Esophagus muscularis mucosa (tissue), 4 donors: ENCODE measurements at regions not wholly inside any gene's neighbourhood (a gene's known extent, or its start where the extent isn't known, plus 50 kb on each side); places are given as distances from the start of the nearest gene placed in this dataset.

Experiments used
- DNase-seq: peaks from one replicate; pipeline ENCODE4 v3.0.0-alpha.2; 2017; ENCODE audit errors: extremely low spot score
- H3K27ac ChIP-seq, 4 donors: fragments of 200-600 bp; sonication (generic); replicated peaks in 1 of 4; 1 replicate in 3 of 4; 2 replicates in 1 of 4; pipeline ENCODE4 v1.5.1; 2016 to 2019; ENCODE audit warnings: mild to moderate bottlenecking in 1 of 4
- H3K27me3 ChIP-seq, 4 donors: fragments of 200-600 bp; sonication (generic); one replicate each; pipeline versions ENCODE4 v1.5.1 to v1.6.0; 2016 to 2019
- H3K36me3 ChIP-seq, 4 donors: fragments of 200-600 bp; sonication (generic); one replicate each; pipeline ENCODE4 v1.5.1; 2016 to 2019
- H3K4me1 ChIP-seq, 4 donors: fragments of 200-600 bp; sonication (generic); one replicate each; pipeline ENCODE4 v1.5.1; 2016 to 2019
- H3K4me3 ChIP-seq, 4 donors: fragments of 200-600 bp; sonication (generic); 1 replicate in 2 of 4; 2 replicates in 2 of 4; pipeline ENCODE4 v1.5.1; 2016 to 2019; ENCODE audit warnings: mild to moderate bottlenecking in 4 of 4, moderate library complexity in 1 of 4
- H3K9me3 ChIP-seq, 4 donors: fragments of 200-600 bp; sonication (generic); 1 replicate in 3 of 4; 2 replicates in 1 of 4; pipeline ENCODE4 v1.5.1; 2016 to 2019
- CTCF ChIP-seq, 3 experiments: fragments of 200-600 bp in 2 of 3; fragments of 450-650 bp in 1 of 3; sonication (generic) in 2 of 3; IDR thresholded peaks; one replicate each; pipeline ENCODE4 v1.5.1; 2017 to 2019; ENCODE audit warnings: antibody characterized with exemption in 3 of 3, mild to moderate bottlenecking in 2 of 3, moderate library complexity in 1 of 3
- EP300 ChIP-seq: sonication (generic); formaldehyde crosslinking; IDR thresholded peaks from one replicate; pipeline ENCODE4 v1.6.1; 2017; ENCODE audit warnings: antibody characterized with exemption
- POLR2A ChIP-seq: fragments of 450-650 bp; IDR thresholded peaks from one replicate; pipeline ENCODE4 v1.6.1; 2017; ENCODE audit warnings: antibody characterized with exemption, moderate library complexity, mild to moderate bottlenecking, low read depth
- POLR2AphosphoS5 ChIP-seq, 2 donors: sonication (generic); formaldehyde crosslinking; IDR thresholded peaks; one replicate each; pipeline ENCODE4 v1.6.1; 2017; ENCODE audit warnings: antibody characterized with exemption in 2 of 2
- WGBS: methylation state at CpG from one replicate; pipeline ENCODE4 v1.1.5; 2018; 5-methylcytosine and 5-hydroxymethylcytosine counted together
- intact Hi-C: fragments of 100-400 bp; cut with DNase I; formaldehyde crosslinking; loops from one replicate; pipeline ENCODE4 v1.15.1; 2023

- 48% methylated on average over 1 of the region's 1 CpG for WGBS
These were observed 581.1 kb upstream of the MGAT4C start for GRCh38 chr12:86837246-86837645.

GRCh38 chr12:86834217-86834616 lies 578.0 kb upstream of the MGAT4C start:
- TF ChIP-seq CTCF (IDR thresholded peaks at IDR 0.05) (no peak), POLR2AphosphoS5 (IDR thresholded peaks at IDR 0.05) (no peak), POLR2A (no peak), EP300 (no peak)
- Histone ChIP-seq H3K27ac (no peak overlapping the region), H3K9me3 (no peaks in the 10 kb centered on the region), H3K36me3 (no peaks in the 10 kb centered on the region), H3K4me1 (no peaks in the 10 kb centered on the region), H3K4me3 (no peak overlapping the region), H3K27me3 (no peaks in the 10 kb centered on the region)
- 95% methylated on average over 1 of the region's 1 CpG for WGBS
- intact Hi-C loops: no loop called here
- DNase-seq: no peak

More at GRCh38 chr12:86837246-86837645, 581.1 kb upstream of the MGAT4C start:
- H3K36me3 ChIP-seq: no peaks in the 10 kb centered on the region
- no peaks in the 10 kb centered on the region for H3K4me1 ChIP-seq
- H3K4me3 ChIP-seq: no peak overlapping the region
- TF ChIP-seq POLR2A (no peak), EP300 (no peak), POLR2AphosphoS5 (IDR thresholded peaks at IDR 0.05) (no peak), CTCF (IDR thresholded peaks at IDR 0.05) (no peak)
- DNase-seq: no peak
- no peaks in the 10 kb centered on the region for H3K9me3 ChIP-seq
- intact Hi-C loops: no loop called here
- H3K27ac ChIP-seq: no peak overlapping the region
- no peaks in the 10 kb centered on the region for H3K27me3 ChIP-seq

- WGBS: 45% methylated on average over 2 of the region's 2 CpGs
- no peaks in the 10 kb centered on the region for H3K4me1 ChIP-seq
- H3K27ac ChIP-seq: no peak overlapping the region
- no peak overlapping the region for H3K4me3 ChIP-seq
- H3K27me3 ChIP-seq: no peaks in the 10 kb centered on the region
- no peaks in the 10 kb centered on the region for H3K36me3 ChIP-seq
- DNase-seq: no peak
- TF ChIP-seq CTCF (IDR thresholded peaks at IDR 0.05) (no peak), POLR2AphosphoS5 (IDR thresholded peaks at IDR 0.05) (no peak), POLR2A (no peak), EP300 (no peak)
- intact Hi-C loops: no loop called here
- H3K9me3 ChIP-seq: no peaks in the 10 kb centered on the region
These were observed 571.2 kb upstream of the MGAT4C start for GRCh38 chr12:86827409-86827808.

GRCh38 chr12:86826051-86826450 lies 569.9 kb upstream of the MGAT4C start:
- H3K36me3 ChIP-seq: no peaks in the 10 kb centered on the region
- H3K4me3 ChIP-seq: no peak overlapping the region
- intact Hi-C loops: no loop called here
- DNase-seq: no peak
- TF ChIP-seq EP300 (no peak), CTCF (IDR thresholded peaks at IDR 0.05) (no peak), POLR2AphosphoS5 (IDR thresholded peaks at IDR 0.05) (no peak), POLR2A (no peak)
- H3K9me3 ChIP-seq: no peaks in the 10 kb centered on the region
- no peak overlapping the region for H3K27ac ChIP-seq
- H3K27me3 ChIP-seq: no peaks in the 10 kb centered on the region
- WGBS: 98% methylated on average over 2 of the region's 2 CpGs
- H3K4me1 ChIP-seq: no peaks in the 10 kb centered on the region

- TF ChIP-seq POLR2A: no peak
- H3K4me3 ChIP-seq: no peak overlapping the region
- DNase-seq: no peak
- H3K27ac ChIP-seq: no peak overlapping the region
- no peaks in the 10 kb centered on the region for H3K4me1 ChIP-seq
- intact Hi-C loops: no loop called here
- WGBS: 97% methylated on average over 1 of the region's 1 CpG
- H3K9me3 ChIP-seq: no peaks in the 10 kb centered on the region
- H3K36me3 ChIP-seq: no peaks in the 10 kb centered on the region
- no peaks in the 10 kb centered on the region for H3K27me3 ChIP-seq
These were observed 545.2 kb upstream of the MGAT4C start for GRCh38 chr12:86801439-86801838.
